ENCODE measurements at regions not wholly inside any gene's neighbourhood (a gene's known extent, or its start where the extent isn't known, plus 50 kb on each side); places are given as distances from the start of the nearest gene placed in this dataset.

DNA sequence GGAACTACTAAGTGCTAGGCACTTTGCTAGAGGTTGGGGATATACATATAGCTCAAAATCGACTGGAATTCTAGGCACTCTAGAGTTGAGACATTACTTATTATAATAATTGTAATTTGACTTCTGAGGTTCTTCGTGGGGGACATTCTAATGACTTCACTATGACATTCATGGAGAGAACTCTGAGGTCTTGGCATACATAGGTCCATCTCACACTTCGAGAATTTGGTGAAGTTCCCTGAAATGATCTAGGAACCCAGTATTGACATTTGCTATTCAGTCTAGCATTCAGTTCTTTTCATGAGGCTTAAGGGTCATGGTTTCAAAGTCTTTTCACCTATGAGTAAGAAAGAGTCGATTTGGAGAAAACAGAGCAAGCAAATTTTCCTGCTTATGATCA, 446.6 kb upstream of the JAG1 start:
- TF ChIP-seq, protein P1, sequence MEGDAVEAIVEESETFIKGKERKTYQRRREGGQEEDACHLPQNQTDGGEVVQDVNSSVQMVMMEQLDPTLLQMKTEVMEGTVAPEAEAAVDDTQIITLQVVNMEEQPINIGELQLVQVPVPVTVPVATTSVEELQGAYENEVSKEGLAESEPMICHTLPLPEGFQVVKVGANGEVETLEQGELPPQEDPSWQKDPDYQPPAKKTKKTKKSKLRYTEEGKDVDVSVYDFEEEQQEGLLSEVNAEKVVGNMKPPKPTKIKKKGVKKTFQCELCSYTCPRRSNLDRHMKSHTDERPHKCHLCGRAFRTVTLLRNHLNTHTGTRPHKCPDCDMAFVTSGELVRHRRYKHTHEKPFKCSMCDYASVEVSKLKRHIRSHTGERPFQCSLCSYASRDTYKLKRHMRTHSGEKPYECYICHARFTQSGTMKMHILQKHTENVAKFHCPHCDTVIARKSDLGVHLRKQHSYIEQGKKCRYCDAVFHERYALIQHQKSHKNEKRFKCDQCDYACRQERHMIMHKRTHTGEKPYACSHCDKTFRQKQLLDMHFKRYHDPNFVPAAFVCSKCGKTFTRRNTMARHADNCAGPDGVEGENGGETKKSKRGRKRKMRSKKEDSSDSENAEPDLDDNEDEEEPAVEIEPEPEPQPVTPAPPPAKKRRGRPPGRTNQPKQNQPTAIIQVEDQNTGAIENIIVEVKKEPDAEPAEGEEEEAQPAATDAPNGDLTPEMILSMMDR (conservative IDR thresholded peaks at IDR 0.05) = no peak
- no peak for TF ChIP-seq EZH2 (IDR thresholded peaks at IDR 0.05; ENCODE audit: low read depth)
